ENCODE measurements at regions not wholly inside any gene's neighbourhood (a gene's known extent, or its start where the extent isn't known, plus 50 kb on each side); places are given as distances from the start of the nearest gene placed in this dataset.

DNA sequence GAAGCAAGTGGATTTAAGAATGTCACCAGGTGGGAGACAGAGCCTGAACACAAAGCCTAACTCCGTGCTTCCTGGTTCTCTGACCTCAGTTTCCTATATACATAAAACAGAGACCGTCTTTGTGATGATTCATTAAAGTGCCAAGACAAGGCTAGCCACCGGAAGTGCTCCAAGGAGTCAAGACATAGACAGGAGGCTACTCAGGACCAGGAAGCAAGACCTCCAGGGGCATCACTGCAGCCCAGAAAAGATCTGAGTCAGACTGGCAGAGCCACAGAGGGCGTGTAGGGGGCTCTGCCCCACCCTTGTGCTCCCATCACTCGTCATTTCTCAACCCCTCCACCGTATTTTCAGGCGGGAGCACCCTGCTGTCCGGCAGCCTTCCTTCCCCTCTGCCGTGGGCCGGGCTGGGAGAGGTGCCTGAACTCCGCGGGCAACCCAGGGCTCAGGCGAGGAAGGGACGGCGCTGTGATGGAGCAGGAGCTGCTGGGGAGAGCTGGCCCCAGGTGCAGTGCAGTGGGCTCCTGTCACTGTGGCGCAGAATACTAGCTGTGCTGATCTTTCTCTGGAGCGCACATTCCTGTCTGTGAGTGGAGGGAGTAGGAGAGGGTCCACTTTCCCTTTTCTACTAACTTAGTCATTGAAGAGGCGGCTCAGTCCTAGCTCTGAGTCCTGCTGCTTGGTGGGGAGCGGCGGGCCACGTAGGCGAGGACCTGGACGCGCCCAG lies 134.7 kb upstream of the GPR12 start:
- TF ChIP-seq POLR2AphosphoS5 (IDR thresholded peaks at IDR 0.05) (no peak), EP300 (IDR thresholded peaks at IDR 0.05; ENCODE audit: low read depth) (no peak), POLR2A (IDR thresholded peaks at IDR 0.05) (no peak)
- TF ChIP-seq, protein P1, sequence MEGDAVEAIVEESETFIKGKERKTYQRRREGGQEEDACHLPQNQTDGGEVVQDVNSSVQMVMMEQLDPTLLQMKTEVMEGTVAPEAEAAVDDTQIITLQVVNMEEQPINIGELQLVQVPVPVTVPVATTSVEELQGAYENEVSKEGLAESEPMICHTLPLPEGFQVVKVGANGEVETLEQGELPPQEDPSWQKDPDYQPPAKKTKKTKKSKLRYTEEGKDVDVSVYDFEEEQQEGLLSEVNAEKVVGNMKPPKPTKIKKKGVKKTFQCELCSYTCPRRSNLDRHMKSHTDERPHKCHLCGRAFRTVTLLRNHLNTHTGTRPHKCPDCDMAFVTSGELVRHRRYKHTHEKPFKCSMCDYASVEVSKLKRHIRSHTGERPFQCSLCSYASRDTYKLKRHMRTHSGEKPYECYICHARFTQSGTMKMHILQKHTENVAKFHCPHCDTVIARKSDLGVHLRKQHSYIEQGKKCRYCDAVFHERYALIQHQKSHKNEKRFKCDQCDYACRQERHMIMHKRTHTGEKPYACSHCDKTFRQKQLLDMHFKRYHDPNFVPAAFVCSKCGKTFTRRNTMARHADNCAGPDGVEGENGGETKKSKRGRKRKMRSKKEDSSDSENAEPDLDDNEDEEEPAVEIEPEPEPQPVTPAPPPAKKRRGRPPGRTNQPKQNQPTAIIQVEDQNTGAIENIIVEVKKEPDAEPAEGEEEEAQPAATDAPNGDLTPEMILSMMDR (IDR thresholded peaks at IDR 0.05), result no peak
- intact Hi-C loops (cut with DNase I; ENCODE audit: low total_unique reads) (no loop called here), in situ Hi-C loops (cut with MboI; ENCODE audit: low pct_ligation_motif_present in 1 of 4, low pct_unique_long_range_greater_than_20kb in 1 of 4, low sequenced_read_pairs in 3 of 4) (no loop called here)
- H3K36me3 ChIP-seq, result no peaks in the 10 kb centered on the region
- H3K27ac ChIP-seq, result no peak overlapping the region
- WGBS, 2 donors (ENCODE audit: low coverage in 1 of 2), result 11 to 51% methylated on average over 2 to 24 of the region's 24 CpGs
- no peak for DNase-seq
- H3K4me3 ChIP-seq, result no peak overlapping the region
- no peaks in the 10 kb centered on the region for H3K4me1 ChIP-seq
- no peaks in the 10 kb centered on the region for H3K9me3 ChIP-seq
- H3K27me3 ChIP-seq, result peaks cover 11% of the 10 kb centered on the region

DNA sequence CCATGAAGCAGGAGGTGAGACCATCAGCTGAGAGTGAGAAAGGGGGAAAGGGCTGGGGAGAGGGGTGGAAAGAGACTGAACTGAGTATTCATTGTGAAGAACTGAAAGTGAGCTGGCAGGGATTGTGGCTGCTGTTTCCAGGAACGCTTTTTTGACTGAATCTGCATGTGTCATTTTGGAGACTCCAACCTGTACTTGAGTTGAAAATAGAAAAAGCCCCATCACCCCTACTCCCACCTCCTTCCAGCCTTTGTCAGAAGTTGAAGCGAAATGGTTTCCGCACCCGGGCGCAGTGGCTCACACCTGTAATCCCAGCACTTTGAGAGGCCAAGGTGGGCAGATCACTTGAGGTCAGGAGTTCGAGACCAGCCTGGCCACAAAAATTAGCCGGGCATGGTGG lies 128.0 kb upstream of the GPR12 start:
- no peak for DNase-seq
- H3K27me3 ChIP-seq, result no peaks in the 10 kb centered on the region
- intact Hi-C loops (cut with DNase I; ENCODE audit: low total_unique reads), result loop anchor here (2.0 kb wide), 1 partner anchor 886 kb away; no protein-coding TSS in a partner anchor
- no peaks in the 10 kb centered on the region for H3K4me1 ChIP-seq
- WGBS, 2 donors (ENCODE audit: low coverage in 1 of 2), result 89% methylated on average over 7 of the region's 7 CpGs; no CpG with 5 or more reads in 1 of the 2 donors
- H3K4me3 ChIP-seq, result no peak overlapping the region
- H3K36me3 ChIP-seq, result no peaks in the 10 kb centered on the region
- no peak overlapping the region for H3K27ac ChIP-seq
- H3K9me3 ChIP-seq, result no peaks in the 10 kb centered on the region
- TF ChIP-seq EP300 (IDR thresholded peaks at IDR 0.05; ENCODE audit: low read depth) (no peak), POLR2AphosphoS5 (IDR thresholded peaks at IDR 0.05) (no peak), POLR2A (IDR thresholded peaks at IDR 0.05) (no peak)
- TF ChIP-seq, protein P1 (IDR thresholded peaks at IDR 0.05), result no peak
- in situ Hi-C loops (cut with MboI; ENCODE audit: low pct_ligation_motif_present in 1 of 4, low pct_unique_long_range_greater_than_20kb in 1 of 4, low sequenced_read_pairs in 3 of 4), result no loop called here

DNA sequence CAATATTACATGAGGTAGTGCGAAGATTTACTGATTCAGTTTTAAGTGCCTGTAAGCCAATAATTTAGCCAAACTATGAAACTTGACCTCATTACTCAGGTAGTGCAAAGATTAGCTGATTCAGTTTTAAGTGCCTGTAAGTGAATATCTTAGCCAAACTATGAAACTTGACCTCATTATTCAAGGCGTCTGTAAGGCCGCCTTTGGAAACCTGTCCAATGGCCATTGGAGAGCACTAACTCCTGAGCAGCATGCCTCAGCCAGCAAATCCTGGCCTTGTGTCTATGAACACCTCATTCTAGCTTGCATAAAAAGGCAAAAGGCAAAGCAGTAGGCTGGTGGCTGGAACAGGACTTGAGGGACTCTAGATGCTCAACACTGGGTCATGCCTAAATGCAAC lies 127.0 kb upstream of the GPR12 start:
- no peak overlapping the region for H3K27ac ChIP-seq
- WGBS, 2 donors (ENCODE audit: low coverage in 1 of 2), result 81% methylated on average over 3 of the region's 3 CpGs; no CpG with 5 or more reads in 1 of the 2 donors
- no peaks in the 10 kb centered on the region for H3K36me3 ChIP-seq
- TF ChIP-seq POLR2A (IDR thresholded peaks at IDR 0.05), result no peak
- TF ChIP-seq, protein P1 (IDR thresholded peaks at IDR 0.05), result no peak
- no peak for TF ChIP-seq POLR2AphosphoS5 (IDR thresholded peaks at IDR 0.05)
- TF ChIP-seq EP300 (IDR thresholded peaks at IDR 0.05; ENCODE audit: low read depth), result no peak
- intact Hi-C loops (cut with DNase I; ENCODE audit: low total_unique reads) (no loop called here), in situ Hi-C loops (cut with MboI; ENCODE audit: low pct_ligation_motif_present in 1 of 4, low pct_unique_long_range_greater_than_20kb in 1 of 4, low sequenced_read_pairs in 3 of 4) (no loop called here)
- no peak for DNase-seq
- no peak overlapping the region for H3K4me3 ChIP-seq
- no peaks in the 10 kb centered on the region for H3K4me1 ChIP-seq
- no peaks in the 10 kb centered on the region for H3K27me3 ChIP-seq
- no peaks in the 10 kb centered on the region for H3K9me3 ChIP-seq

DNA sequence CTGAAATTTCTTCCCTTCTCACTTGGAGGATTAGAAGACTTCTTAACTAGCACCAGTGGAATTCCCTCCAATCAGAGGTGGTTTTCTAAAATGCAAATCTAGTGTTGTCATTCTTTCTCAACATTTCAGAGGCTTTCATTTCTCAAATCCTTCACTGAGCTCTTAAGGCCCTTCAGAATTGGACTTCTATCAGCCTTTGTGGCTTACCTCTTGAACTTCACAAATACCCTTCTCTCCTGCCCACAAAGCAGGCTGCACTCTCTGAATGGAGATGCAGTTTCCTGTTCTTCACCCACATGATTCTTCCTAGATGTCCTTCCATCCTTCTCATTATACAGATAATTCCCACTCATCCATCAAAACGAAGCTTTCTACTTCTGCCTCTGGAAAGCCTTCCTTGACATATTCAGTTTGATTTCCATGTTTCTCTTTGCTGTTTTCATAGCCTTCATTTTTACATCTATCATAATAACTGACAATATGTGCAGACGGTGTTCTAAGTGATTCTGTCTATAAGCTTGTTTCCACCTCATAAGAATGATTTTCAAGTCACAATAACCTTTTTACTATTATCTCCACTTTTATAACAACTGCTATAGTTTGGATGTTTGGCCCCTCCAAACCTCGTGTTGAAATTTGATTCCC lies 123.1 kb upstream of the GPR12 start:
- TF ChIP-seq EP300 (IDR thresholded peaks at IDR 0.05; ENCODE audit: low read depth) (no peak), POLR2AphosphoS5 (IDR thresholded peaks at IDR 0.05) (no peak), POLR2A (IDR thresholded peaks at IDR 0.05) (no peak)
- TF ChIP-seq, protein P1 (IDR thresholded peaks at IDR 0.05), result no peak
- in situ Hi-C loops (cut with MboI; ENCODE audit: low pct_ligation_motif_present in 1 of 4, low pct_unique_long_range_greater_than_20kb in 1 of 4, low sequenced_read_pairs in 3 of 4), result no loop called here
- WGBS, 2 donors (ENCODE audit: low coverage in 1 of 2), result 59 to 61% methylated on average over 2 to 3 of the region's 3 CpGs
- Histone ChIP-seq H3K36me3 (no peaks in the 10 kb centered on the region), H3K4me3 (no peak overlapping the region), H3K27ac (no peak overlapping the region), H3K4me1 (no peaks in the 10 kb centered on the region), H3K9me3 (no peaks in the 10 kb centered on the region), H3K27me3 (no peaks in the 10 kb centered on the region)
- DNase-seq, result no peak
- intact Hi-C loops (cut with DNase I; ENCODE audit: low total_unique reads), result no loop called here

Data from transverse colon (tissue), 4 donors.